ENCODE measurements at regions not wholly inside any gene's neighbourhood (a gene's known extent, or its start where the extent isn't known, plus 50 kb on each side); places are given as distances from the start of the nearest gene placed in this dataset.

- ATAC-seq (no peak), DNase-seq (no peak)
- ChIA-PET POLR2A (no interaction called here), CTCF (no interaction called here)
- Mint-ChIP-seq H3K27me3 (no peaks in the 10 kb centered on the region), H3K4me3 (no peak overlapping the region), H3K36me3 (ENCODE audit: low read depth) (no peaks in the 10 kb centered on the region), H3K4me1 (ENCODE audit: low read depth) (no peaks in the 10 kb centered on the region), H3K27ac (no peak overlapping the region), H3K9me3 (peaks cover 3% of the 10 kb centered on the region)
- intact Hi-C loops (cut with micrococcal nuclease): no loop called here
- TF ChIP-seq CTCF (IDR thresholded peaks at IDR 0.05): no peak
These were observed 492.7 kb upstream of the MGAT4C start for GRCh38 chr12:86748894-86749293.

- ATAC-seq: no peak
- Mint-ChIP-seq H3K27me3 (no peaks in the 10 kb centered on the region), H3K9me3 (peaks cover 3% of the 10 kb centered on the region), H3K36me3 (ENCODE audit: low read depth) (no peaks in the 10 kb centered on the region), H3K27ac (no peak overlapping the region), H3K4me1 (ENCODE audit: low read depth) (no peaks in the 10 kb centered on the region), H3K4me3 (no peak overlapping the region)
- TF ChIP-seq CTCF (IDR thresholded peaks at IDR 0.05): no peak
- intact Hi-C loops (cut with micrococcal nuclease): no loop called here
- DNase-seq: no peak
- ChIA-PET CTCF (no interaction called here), POLR2A (interaction anchor here (0.6 kb wide), 1 partner anchor 477 kb away, joined by 3 read pairs; no protein-coding TSS in a partner anchor)
These were observed 488.5 kb upstream of the MGAT4C start for GRCh38 chr12:86744547-86745212.

- no peaks in the 10 kb centered on the region for H3K4me1 Mint-ChIP-seq (ENCODE audit: low read depth)
- no peak for DNase-seq
- POLR2A ChIA-PET: interaction anchor here (0.6 kb wide), 1 partner anchor 476 kb away, joined by 3 read pairs; no protein-coding TSS in a partner anchor
- no peaks in the 10 kb centered on the region for H3K36me3 Mint-ChIP-seq (ENCODE audit: low read depth)
- H3K9me3 Mint-ChIP-seq: peaks cover 3% of the 10 kb centered on the region
- no peaks in the 10 kb centered on the region for H3K27me3 Mint-ChIP-seq
- intact Hi-C loops (cut with micrococcal nuclease): no loop called here
- H3K27ac Mint-ChIP-seq: no peak overlapping the region
- no peak overlapping the region for H3K4me3 Mint-ChIP-seq
- CTCF ChIA-PET: no interaction called here
- no peak for ATAC-seq
- no peak for TF ChIP-seq CTCF (IDR thresholded peaks at IDR 0.05)
These were observed 487.8 kb upstream of the MGAT4C start for GRCh38 chr12:86743875-86744536.

- POLR2A ChIA-PET: no interaction called here
- ATAC-seq: no peak
These were observed 485.3 kb upstream of the MGAT4C start for GRCh38 chr12:86741531-86741930.

More at GRCh38 chr12:86741531-86741930, 485.3 kb upstream of the MGAT4C start:
- H3K27ac Mint-ChIP-seq: no peak overlapping the region
- H3K27me3 Mint-ChIP-seq: no peaks in the 10 kb centered on the region
- TF ChIP-seq CTCF (IDR thresholded peaks at IDR 0.05): no peak
- no peaks in the 10 kb centered on the region for H3K9me3 Mint-ChIP-seq
- intact Hi-C loops (cut with micrococcal nuclease): no loop called here
- no peaks in the 10 kb centered on the region for H3K36me3 Mint-ChIP-seq (ENCODE audit: low read depth)
- no peaks in the 10 kb centered on the region for H3K4me1 Mint-ChIP-seq (ENCODE audit: low read depth)
- DNase-seq: no peak
- CTCF ChIA-PET: no interaction called here
- H3K4me3 Mint-ChIP-seq: no peak overlapping the region
